Smooth muscle cell (in vitro differentiated cells): ENCODE measurements at regions not wholly inside any gene's neighbourhood (a gene's known extent, or its start where the extent isn't known, plus 50 kb on each side); places are given as distances from the start of the nearest gene placed in this dataset.

ENCODE experiments used
- DNase-seq: peaks from one replicate; lab custom pipeline; 2025; ENCODE audit not compliant: unreplicated experiment; lab: John Stamatoyannopoulos, UW
- H2AFZ ChIP-seq: fragments of 200-600 bp; sonication (generic); 2 replicates; pipeline ENCODE4 v1.6.0; 2016; ENCODE audit warnings: antibody characterized with exemption, low read depth, mild to moderate bottlenecking
- H3F3A ChIP-seq: fragments of 200-600 bp; sonication (generic); 2 replicates; pipeline ENCODE4 v1.6.0; 2017; ENCODE audit warnings: antibody characterized with exemption, low read depth
- H3K27ac ChIP-seq: fragments of 200-600 bp; sonication (generic); 2 replicates; pipeline ENCODE4 v1.5.1; 2016; ENCODE audit warnings: low read depth, mild to moderate bottlenecking
- H3K27me3 ChIP-seq: fragments of 200-600 bp; sonication (generic); 2 replicates; pipeline ENCODE4 v1.6.1; 2016; ENCODE audit warnings: low read depth, mild to moderate bottlenecking
- H3K36me3 ChIP-seq: fragments of 200-600 bp; sonication (generic); 2 replicates; pipeline ENCODE4 v1.5.1; 2016; ENCODE audit warnings: low read depth
- H3K4me1 ChIP-seq: fragments of 200-600 bp; sonication (generic); 2 replicates; pipeline ENCODE4 v1.5.1; 2016; ENCODE audit warnings: low read depth
- H3K4me2 ChIP-seq: fragments of 200-600 bp; sonication (generic); 2 replicates; pipeline ENCODE4 v1.6.0; 2016; ENCODE audit warnings: mild to moderate bottlenecking
- H3K4me3 ChIP-seq: fragments of 200-600 bp; sonication (generic); 2 replicates; pipeline ENCODE4 v1.5.1; 2016; ENCODE audit warnings: mild to moderate bottlenecking
- H3K79me2 ChIP-seq: fragments of 200-600 bp; sonication (generic); 2 replicates; pipeline ENCODE4 v1.6.0; 2016; ENCODE audit warnings: low read depth, mild to moderate bottlenecking
- H3K9ac ChIP-seq: fragments of 200-600 bp; sonication (generic); 2 replicates; pipeline ENCODE4 v1.6.0; 2016; ENCODE audit warnings: low read depth
- H3K9me3 ChIP-seq: fragments of 200-600 bp; sonication (generic); replicated peaks from 2 replicates; pipeline ENCODE4 v1.5.1; 2016; ENCODE audit warnings: low read depth
- H4K20me1 ChIP-seq: fragments of 200-600 bp; sonication (generic); 2 replicates; pipeline ENCODE4 v1.6.0; 2016; ENCODE audit warnings: low read depth
- CTCF ChIP-seq: fragments of 200-600 bp; sonication (generic); IDR thresholded peaks from 2 replicates; pipeline ENCODE4 v1.5.1; 2017; ENCODE audit warnings: borderline replicate concordance, mild to moderate bottlenecking, antibody characterized with exemption; ENCODE audit not compliant: insufficient read depth, poor library complexity, severe bottlenecking
- WGBS: methylation state at CpG from one replicate; pipeline ENCODE4 v1.1.7; 2016; ENCODE audit warnings: low lambda C conversion rate; 5-methylcytosine and 5-hydroxymethylcytosine counted together

GRCh38 chr13:33743438-33744368 lies 74.2 kb upstream of the RFC3 start:
- H3K36me3 ChIP-seq: no peaks in the 10 kb centered on the region
- H3K4me2 ChIP-seq: no peak overlapping the region
- 89% methylated on average over 6 of the region's 6 CpGs for WGBS
- no peak overlapping the region for H3K9ac ChIP-seq
- no peak overlapping the region for H3K27ac ChIP-seq
- H3K9me3 ChIP-seq: no peaks in the 10 kb centered on the region
- H3F3A ChIP-seq: no peaks in the 10 kb centered on the region
- TF ChIP-seq CTCF: no peak
- H3K4me3 ChIP-seq: no peak overlapping the region
- no peaks in the 10 kb centered on the region for H3K4me1 ChIP-seq
- no peaks in the 10 kb centered on the region for H3K79me2 ChIP-seq
- no peaks in the 10 kb centered on the region for H3K27me3 ChIP-seq
- no peak overlapping the region for H2AFZ ChIP-seq
- H4K20me1 ChIP-seq: no peaks in the 10 kb centered on the region
- DNase-seq: no peak

GRCh38 chr13:33744589-33745369 lies 73.2 kb upstream of the RFC3 start:
- H3K9me3 ChIP-seq: no peaks in the 10 kb centered on the region
- H3K9ac ChIP-seq: no peak overlapping the region
- H2AFZ ChIP-seq: no peak overlapping the region
- no peak for TF ChIP-seq CTCF
- H4K20me1 ChIP-seq: no peaks in the 10 kb centered on the region
- no peaks in the 10 kb centered on the region for H3K4me1 ChIP-seq
- no peaks in the 10 kb centered on the region for H3K27me3 ChIP-seq
- no peaks in the 10 kb centered on the region for H3K36me3 ChIP-seq
- no peak overlapping the region for H3K27ac ChIP-seq
- no peaks in the 10 kb centered on the region for H3K79me2 ChIP-seq
- 92% methylated on average over 3 of the region's 3 CpGs for WGBS
- H3K4me3 ChIP-seq: no peak overlapping the region
- DNase-seq: no peak
- no peak overlapping the region for H3K4me2 ChIP-seq
- H3F3A ChIP-seq: no peaks in the 10 kb centered on the region

GRCh38 chr13:33745370-33746324 lies 72.3 kb upstream of the RFC3 start:
- Histone ChIP-seq H4K20me1 (no peaks in the 10 kb centered on the region), H3K27ac (no peak overlapping the region), H3K4me1 (no peaks in the 10 kb centered on the region), H3K9ac (no peak overlapping the region), H3K9me3 (no peaks in the 10 kb centered on the region), H3K79me2 (no peaks in the 10 kb centered on the region), H3K4me2 (no peak overlapping the region), H3K36me3 (no peaks in the 10 kb centered on the region), H3F3A (no peaks in the 10 kb centered on the region), H3K27me3 (no peaks in the 10 kb centered on the region), H3K4me3 (no peak overlapping the region), H2AFZ (no peak overlapping the region)
- DNase-seq: no peak
- WGBS: 89% methylated on average over 7 of the region's 7 CpGs
- no peak for TF ChIP-seq CTCF
